HL-60 (cell line): ENCODE measurements at regions not wholly inside any gene's neighbourhood (a gene's known extent, or its start where the extent isn't known, plus 50 kb on each side); places are given as distances from the start of the nearest gene placed in this dataset.

ENCODE experiments used
- TF ChIP-seq, protein P1 (sequence below): IDR thresholded peaks from one replicate; pipeline ENCODE4 v1.5.1; 2011; ENCODE audit warnings: low read length, control low read depth, inconsistent platforms; ENCODE audit not compliant: insufficient read depth
- TF ChIP-seq, protein P2 (sequence below): IDR thresholded peaks from 2 replicates; pipeline ENCODE4 v1.6.1; 2012; ENCODE audit warnings: low read depth; ENCODE audit not compliant: insufficient replicate concordance

GRCh38 chr5:9971301-9971700, 278.4 kb downstream of the ATPSCKMT start:
- TF ChIP-seq, protein P1, sequence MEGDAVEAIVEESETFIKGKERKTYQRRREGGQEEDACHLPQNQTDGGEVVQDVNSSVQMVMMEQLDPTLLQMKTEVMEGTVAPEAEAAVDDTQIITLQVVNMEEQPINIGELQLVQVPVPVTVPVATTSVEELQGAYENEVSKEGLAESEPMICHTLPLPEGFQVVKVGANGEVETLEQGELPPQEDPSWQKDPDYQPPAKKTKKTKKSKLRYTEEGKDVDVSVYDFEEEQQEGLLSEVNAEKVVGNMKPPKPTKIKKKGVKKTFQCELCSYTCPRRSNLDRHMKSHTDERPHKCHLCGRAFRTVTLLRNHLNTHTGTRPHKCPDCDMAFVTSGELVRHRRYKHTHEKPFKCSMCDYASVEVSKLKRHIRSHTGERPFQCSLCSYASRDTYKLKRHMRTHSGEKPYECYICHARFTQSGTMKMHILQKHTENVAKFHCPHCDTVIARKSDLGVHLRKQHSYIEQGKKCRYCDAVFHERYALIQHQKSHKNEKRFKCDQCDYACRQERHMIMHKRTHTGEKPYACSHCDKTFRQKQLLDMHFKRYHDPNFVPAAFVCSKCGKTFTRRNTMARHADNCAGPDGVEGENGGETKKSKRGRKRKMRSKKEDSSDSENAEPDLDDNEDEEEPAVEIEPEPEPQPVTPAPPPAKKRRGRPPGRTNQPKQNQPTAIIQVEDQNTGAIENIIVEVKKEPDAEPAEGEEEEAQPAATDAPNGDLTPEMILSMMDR, result no peak
- TF ChIP-seq, protein P2, sequence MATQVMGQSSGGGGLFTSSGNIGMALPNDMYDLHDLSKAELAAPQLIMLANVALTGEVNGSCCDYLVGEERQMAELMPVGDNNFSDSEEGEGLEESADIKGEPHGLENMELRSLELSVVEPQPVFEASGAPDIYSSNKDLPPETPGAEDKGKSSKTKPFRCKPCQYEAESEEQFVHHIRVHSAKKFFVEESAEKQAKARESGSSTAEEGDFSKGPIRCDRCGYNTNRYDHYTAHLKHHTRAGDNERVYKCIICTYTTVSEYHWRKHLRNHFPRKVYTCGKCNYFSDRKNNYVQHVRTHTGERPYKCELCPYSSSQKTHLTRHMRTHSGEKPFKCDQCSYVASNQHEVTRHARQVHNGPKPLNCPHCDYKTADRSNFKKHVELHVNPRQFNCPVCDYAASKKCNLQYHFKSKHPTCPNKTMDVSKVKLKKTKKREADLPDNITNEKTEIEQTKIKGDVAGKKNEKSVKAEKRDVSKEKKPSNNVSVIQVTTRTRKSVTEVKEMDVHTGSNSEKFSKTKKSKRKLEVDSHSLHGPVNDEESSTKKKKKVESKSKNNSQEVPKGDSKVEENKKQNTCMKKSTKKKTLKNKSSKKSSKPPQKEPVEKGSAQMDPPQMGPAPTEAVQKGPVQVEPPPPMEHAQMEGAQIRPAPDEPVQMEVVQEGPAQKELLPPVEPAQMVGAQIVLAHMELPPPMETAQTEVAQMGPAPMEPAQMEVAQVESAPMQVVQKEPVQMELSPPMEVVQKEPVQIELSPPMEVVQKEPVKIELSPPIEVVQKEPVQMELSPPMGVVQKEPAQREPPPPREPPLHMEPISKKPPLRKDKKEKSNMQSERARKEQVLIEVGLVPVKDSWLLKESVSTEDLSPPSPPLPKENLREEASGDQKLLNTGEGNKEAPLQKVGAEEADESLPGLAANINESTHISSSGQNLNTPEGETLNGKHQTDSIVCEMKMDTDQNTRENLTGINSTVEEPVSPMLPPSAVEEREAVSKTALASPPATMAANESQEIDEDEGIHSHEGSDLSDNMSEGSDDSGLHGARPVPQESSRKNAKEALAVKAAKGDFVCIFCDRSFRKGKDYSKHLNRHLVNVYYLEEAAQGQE, result no peak
